H1 (cell line): ENCODE measurements at regions not wholly inside any gene's neighbourhood (a gene's known extent, or its start where the extent isn't known, plus 50 kb on each side); places are given as distances from the start of the nearest gene placed in this dataset.

Source experiments
- ATF3 ChIP-seq: IDR thresholded peaks from 2 replicates; pipeline ENCODE4 v1.6.1; 2011; ENCODE audit warnings: low read depth, mild to moderate bottlenecking, low read length; ENCODE audit not compliant: insufficient read depth
- CEBPB ChIP-seq: IDR thresholded peaks from 2 replicates; pipeline ENCODE4 v1.6.1; 2012; ENCODE audit warnings: low read depth, low read length
- CTCF ChIP-seq, 3 experiments: IDR thresholded peaks; 1 replicate in 2 of 3; 2 replicates in 1 of 3; pipeline versions ENCODE4 v1.5.1 to v1.6.1; 2011; ENCODE audit warnings: low read length in 3 of 3, mild to moderate bottlenecking in 3 of 3, inconsistent platforms in 2 of 3, low read depth in 1 of 3, moderate library complexity in 1 of 3; ENCODE audit not compliant: insufficient read depth in 1 of 3; ENCODE audit errors: control extremely low read depth in 1 of 3
- GTF2F1 ChIP-seq: IDR thresholded peaks from 2 replicates; pipeline ENCODE4 v1.6.1; 2012; ENCODE audit warnings: low read depth, low read length, improper control_type of control experiment, borderline replicate concordance
- HDAC2 ChIP-seq, 2 experiments: fragments of 300-600 bp in 1 of 2; sonication (generic) in 1 of 2; IDR thresholded peaks; 2 replicates each; pipeline ENCODE4 v1.6.1; 2011 to 2012; ENCODE audit warnings: low read depth in 2 of 2, low read length in 2 of 2, mild to moderate bottlenecking in 2 of 2, moderate library complexity in 2 of 2, borderline replicate concordance in 1 of 2, inconsistent platforms in 1 of 2
- NRF1 ChIP-seq: IDR thresholded peaks from 2 replicates; pipeline ENCODE4 v1.6.1; 2011; ENCODE audit warnings: mild to moderate bottlenecking, low read depth, low read length, improper control_type of control experiment
- POLR2A ChIP-seq, 2 experiments: IDR thresholded peaks; 1 replicate in 1 of 2; 2 replicates in 1 of 2; pipeline ENCODE4 v1.6.1; 2011; ENCODE audit warnings: low read depth in 2 of 2, low read length in 2 of 2, mild to moderate bottlenecking in 2 of 2; ENCODE audit errors: control extremely low read depth in 1 of 2
- USF2 ChIP-seq: IDR thresholded peaks from 2 replicates; pipeline ENCODE4 v1.6.1; 2011; ENCODE audit warnings: low read length, improper control_type of control experiment

- TF ChIP-seq USF2 (no peak), GTF2F1 (no peak), CTCF (IDR thresholded peaks at IDR 0.05; ENCODE audit: control extremely low read depth in 1 of 3, insufficient read depth in 1 of 3, low read depth in 1 of 3, low read length in 3 of 3) (no peak), POLR2A (IDR thresholded peaks at IDR 0.05; ENCODE audit: control extremely low read depth in 1 of 2, low read depth in 2 of 2, low read length in 2 of 2) (no peak), CEBPB (no peak), ATF3 (no peak), HDAC2 (IDR thresholded peaks at IDR 0.05; ENCODE audit: borderline replicate concordance in 1 of 2, low read depth in 2 of 2, low read length in 2 of 2) (no peak), NRF1 (no peak)
Observed at GRCh38 chr12:75658286-75658685, 146.9 kb upstream of the KRR1 start.
